ENCODE measurements at regions not wholly inside any gene's neighbourhood (a gene's known extent, or its start where the extent isn't known, plus 50 kb on each side); places are given as distances from the start of the nearest gene placed in this dataset.
A peak's percentile ranks its signal among the peaks of the same experiment; 100 is the strongest.

DNA sequence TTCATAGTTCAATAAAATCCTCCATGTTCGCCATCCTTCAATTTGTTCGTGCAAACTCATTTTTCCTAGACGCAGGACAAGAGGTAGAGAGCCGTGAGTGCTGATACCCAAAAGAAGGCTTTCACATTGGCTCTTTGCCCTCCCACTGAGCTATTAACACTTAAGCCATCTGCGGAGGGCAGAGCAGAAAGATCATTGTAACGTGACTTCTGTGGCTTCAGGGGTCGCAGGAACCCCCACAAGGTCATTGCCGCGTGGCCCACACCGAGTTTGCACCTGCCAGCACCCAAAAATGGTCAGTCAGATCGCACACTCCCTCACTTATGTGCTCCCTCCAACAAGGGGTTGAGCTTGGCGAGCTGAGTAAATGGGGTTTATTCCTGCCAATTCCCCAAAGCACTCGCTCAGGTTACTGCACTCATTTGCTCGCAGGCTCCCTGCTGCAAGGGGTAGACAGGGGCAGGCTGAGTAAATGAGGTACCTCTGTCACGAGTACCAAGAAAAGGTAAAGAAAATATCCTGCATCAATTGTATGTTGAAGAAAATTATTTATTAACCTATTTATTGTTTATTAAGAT, 144.1 kb downstream of the PRR20E start:
- Histone ChIP-seq H3K36me3 (ENCODE audit: insufficient read depth, low read length, poor library complexity, severe bottlenecking) (no peaks in the 10 kb centered on the region), H3K27me3 (replicated peaks; ENCODE audit: insufficient read depth, low read depth, low read length, poor library complexity) (no peaks in the 10 kb centered on the region), H3K9me3 (ENCODE audit: low read depth, low read length, poor library complexity, severe bottlenecking) (no peaks in the 10 kb centered on the region), H3K27ac (ENCODE audit: low read depth, low read length, poor library complexity, severe bottlenecking) (no peak overlapping the region), H3K4me1 (ENCODE audit: insufficient read depth, low read length, poor library complexity, severe bottlenecking) (no peaks in the 10 kb centered on the region), H3K4me3 (ENCODE audit: low read depth, low read length, poor library complexity, severe bottlenecking) (no peak overlapping the region)
- no peak for DNase-seq (ENCODE audit: low spot score)
- BruUV-seq (replicated peaks), result no TSS peak
- ChIA-PET CTCF (no interaction called here), POLR2A (ENCODE audit: low non-redundant PET) (interaction anchor here (0.5 kb wide), 1 partner anchor 110 kb away, joined by 14 read pairs; no protein-coding TSS in a partner anchor)
- TF ChIP-seq, protein P1, sequence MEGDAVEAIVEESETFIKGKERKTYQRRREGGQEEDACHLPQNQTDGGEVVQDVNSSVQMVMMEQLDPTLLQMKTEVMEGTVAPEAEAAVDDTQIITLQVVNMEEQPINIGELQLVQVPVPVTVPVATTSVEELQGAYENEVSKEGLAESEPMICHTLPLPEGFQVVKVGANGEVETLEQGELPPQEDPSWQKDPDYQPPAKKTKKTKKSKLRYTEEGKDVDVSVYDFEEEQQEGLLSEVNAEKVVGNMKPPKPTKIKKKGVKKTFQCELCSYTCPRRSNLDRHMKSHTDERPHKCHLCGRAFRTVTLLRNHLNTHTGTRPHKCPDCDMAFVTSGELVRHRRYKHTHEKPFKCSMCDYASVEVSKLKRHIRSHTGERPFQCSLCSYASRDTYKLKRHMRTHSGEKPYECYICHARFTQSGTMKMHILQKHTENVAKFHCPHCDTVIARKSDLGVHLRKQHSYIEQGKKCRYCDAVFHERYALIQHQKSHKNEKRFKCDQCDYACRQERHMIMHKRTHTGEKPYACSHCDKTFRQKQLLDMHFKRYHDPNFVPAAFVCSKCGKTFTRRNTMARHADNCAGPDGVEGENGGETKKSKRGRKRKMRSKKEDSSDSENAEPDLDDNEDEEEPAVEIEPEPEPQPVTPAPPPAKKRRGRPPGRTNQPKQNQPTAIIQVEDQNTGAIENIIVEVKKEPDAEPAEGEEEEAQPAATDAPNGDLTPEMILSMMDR (conservative IDR thresholded peaks at IDR 0.05; ENCODE audit: low read depth, low read length), result no peak
- no peak for TF ChIP-seq EZH2 (IDR thresholded peaks at IDR 0.05; ENCODE audit: borderline replicate concordance, low read depth, low read length, poor library complexity, severe bottlenecking)
- intact Hi-C loops (cut with micrococcal nuclease; ENCODE audit: unreplicated experiment), result no loop called here

GRCh38 chr13:57314897-57315520, 148.0 kb downstream of the PRR20E start:
- no peaks in the 10 kb centered on the region for H3K9me3 ChIP-seq (ENCODE audit: low read depth, low read length, poor library complexity, severe bottlenecking)
- H3K4me3 ChIP-seq (ENCODE audit: low read depth, low read length, poor library complexity, severe bottlenecking), result no peak overlapping the region
- TF ChIP-seq, protein P1 (conservative IDR thresholded peaks at IDR 0.05; ENCODE audit: low read depth, low read length), result no peak
- no peak for TF ChIP-seq EZH2 (IDR thresholded peaks at IDR 0.05; ENCODE audit: borderline replicate concordance, low read depth, low read length, poor library complexity, severe bottlenecking)
- ChIA-PET POLR2A (ENCODE audit: low non-redundant PET) (no interaction called here), CTCF (no interaction called here)
- no peaks in the 10 kb centered on the region for H3K27me3 ChIP-seq (replicated peaks; ENCODE audit: insufficient read depth, low read depth, low read length, poor library complexity)
- H3K4me1 ChIP-seq (ENCODE audit: insufficient read depth, low read length, poor library complexity, severe bottlenecking), result no peaks in the 10 kb centered on the region
- DNase-seq (ENCODE audit: low spot score), result peak; percentile 43
- H3K36me3 ChIP-seq (ENCODE audit: insufficient read depth, low read length, poor library complexity, severe bottlenecking), result no peaks in the 10 kb centered on the region
- no peak overlapping the region for H3K27ac ChIP-seq (ENCODE audit: low read depth, low read length, poor library complexity, severe bottlenecking)
- no TSS peak for BruUV-seq (replicated peaks)
- intact Hi-C loops (cut with micrococcal nuclease; ENCODE audit: unreplicated experiment), result no loop called here

DNA sequence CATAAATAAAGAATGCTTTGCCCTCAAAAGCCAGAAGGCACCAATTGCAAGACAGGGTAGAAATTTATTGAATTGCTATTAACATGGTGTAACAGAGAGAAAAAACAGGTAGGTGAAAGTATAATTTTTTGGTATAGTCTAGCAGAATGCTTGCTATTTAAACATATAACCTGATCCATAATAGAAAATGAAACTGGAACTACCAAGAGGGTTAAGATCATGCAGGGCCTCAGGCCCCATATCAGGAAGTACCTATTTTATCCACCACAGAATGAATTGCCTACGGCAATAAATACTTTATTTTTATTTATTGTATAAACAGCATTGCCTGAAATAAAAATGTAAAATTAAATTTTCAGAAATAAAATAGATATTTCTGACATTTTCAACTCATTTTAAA, 159.5 kb downstream of the PRR20E start:
- no peak for TF ChIP-seq EZH2 (IDR thresholded peaks at IDR 0.05; ENCODE audit: borderline replicate concordance, low read depth, low read length, poor library complexity, severe bottlenecking)
- TF ChIP-seq, protein P1 (conservative IDR thresholded peaks at IDR 0.05; ENCODE audit: low read depth, low read length), result no peak
- intact Hi-C loops (cut with micrococcal nuclease; ENCODE audit: unreplicated experiment), result no loop called here
- no peak overlapping the region for H3K4me3 ChIP-seq (ENCODE audit: low read depth, low read length, poor library complexity, severe bottlenecking)
- POLR2A ChIA-PET (ENCODE audit: low non-redundant PET), result no interaction called here
- H3K27ac ChIP-seq (ENCODE audit: low read depth, low read length, poor library complexity, severe bottlenecking), result no peak overlapping the region
- no peak for DNase-seq (ENCODE audit: low spot score)
- no TSS peak for BruUV-seq (replicated peaks)
- CTCF ChIA-PET, result no interaction called here
- H3K36me3 ChIP-seq (ENCODE audit: insufficient read depth, low read length, poor library complexity, severe bottlenecking), result no peaks in the 10 kb centered on the region
- H3K9me3 ChIP-seq (ENCODE audit: low read depth, low read length, poor library complexity, severe bottlenecking), result no peaks in the 10 kb centered on the region
- H3K27me3 ChIP-seq (replicated peaks; ENCODE audit: insufficient read depth, low read depth, low read length, poor library complexity), result no peaks in the 10 kb centered on the region
- H3K4me1 ChIP-seq (ENCODE audit: insufficient read depth, low read length, poor library complexity, severe bottlenecking), result no peaks in the 10 kb centered on the region
